Liver (tissue), 8 donors: ENCODE measurements at regions not wholly inside any gene's neighbourhood (a gene's known extent, or its start where the extent isn't known, plus 50 kb on each side); places are given as distances from the start of the nearest gene placed in this dataset.

Experiments used
- DNase-seq: peaks from one replicate; pipeline ENCODE4 v3.0.0-alpha.2; 2017; ENCODE audit warnings: low spot score
- H3K27ac ChIP-seq, 2 donors: one replicate each; pipeline ENCODE4 v1.7.0; 2013; ENCODE audit warnings: inconsistent platforms in 2 of 2, low read length in 2 of 2, control low read depth in 1 of 2, low read depth in 1 of 2, mild to moderate bottlenecking in 1 of 2
- H3K27me3 ChIP-seq, 4 donors: one replicate each; pipeline versions ENCODE4 v1.6.1 to v1.7.0; 2013; ENCODE audit warnings: low read length in 3 of 4, inconsistent platforms in 1 of 4, mild to moderate bottlenecking in 1 of 4, moderate library complexity in 1 of 4; ENCODE audit not compliant: control insufficient read depth in 4 of 4, insufficient read depth in 4 of 4
- H3K36me3 ChIP-seq, 4 donors: one replicate each; pipeline versions ENCODE4 v1.6.1 to v1.7.0; 2013; ENCODE audit warnings: low read length in 3 of 4, mild to moderate bottlenecking in 3 of 4, low read depth in 1 of 4, moderate library complexity in 1 of 4; ENCODE audit not compliant: control insufficient read depth in 4 of 4, insufficient read depth in 3 of 4
- H3K4me1 ChIP-seq, 4 donors: one replicate each; pipeline versions ENCODE4 v1.6.1 to v1.7.0; 2013; ENCODE audit warnings: low read length in 3 of 4, mild to moderate bottlenecking in 3 of 4, moderate library complexity in 1 of 4; ENCODE audit not compliant: control insufficient read depth in 4 of 4, insufficient read depth in 4 of 4
- H3K4me3 ChIP-seq, 3 donors: one replicate each; pipeline versions ENCODE4 v1.6.1 to v1.7.0; 2013; ENCODE audit warnings: low read length in 3 of 3, control low read depth in 1 of 3, low read depth in 1 of 3, mild to moderate bottlenecking in 1 of 3
- H3K9ac ChIP-seq, 2 donors: one replicate each; pipeline ENCODE4 v1.7.0; 2013; ENCODE audit warnings: low read length in 2 of 2, mild to moderate bottlenecking in 2 of 2, moderate library complexity in 2 of 2, control low read depth in 1 of 2, low read depth in 1 of 2
- H3K9me3 ChIP-seq, 4 donors: one replicate each; pipeline versions ENCODE4 v1.6.1 to v1.7.0; 2013; ENCODE audit warnings: low read length in 3 of 4; ENCODE audit not compliant: control insufficient read depth in 4 of 4
- EGR1 ChIP-seq, 2 donors: IDR thresholded peaks; 2 replicates each; pipeline ENCODE4 v1.6.1; 2016 to 2018; ENCODE audit warnings: antibody characterized with exemption in 2 of 2, low read depth in 2 of 2
- FOXA1 ChIP-seq: IDR thresholded peaks from 2 replicates; pipeline ENCODE4 v1.6.1; 2016; ENCODE audit warnings: antibody characterized with exemption
- FOXA2 ChIP-seq: IDR thresholded peaks from 2 replicates; pipeline ENCODE4 v1.6.1; 2016; ENCODE audit warnings: antibody characterized with exemption
- GABPA ChIP-seq, 2 donors: IDR thresholded peaks in 1 of 2; conservative IDR thresholded peaks in 1 of 2; 2 replicates each; pipeline ENCODE4 v1.6.1; 2016; ENCODE audit warnings: antibody characterized with exemption in 2 of 2, mild to moderate bottlenecking in 1 of 2, moderate library complexity in 1 of 2
- HNF4A ChIP-seq, 2 donors: conservative IDR thresholded peaks; 2 replicates each; pipeline ENCODE4 v1.6.1; 2016; ENCODE audit warnings: antibody characterized with exemption in 2 of 2, mild to moderate bottlenecking in 2 of 2
- HNF4G ChIP-seq: IDR thresholded peaks from 2 replicates; pipeline ENCODE4 v1.6.1; 2016; ENCODE audit warnings: antibody characterized with exemption
- JUND ChIP-seq, 2 donors: IDR thresholded peaks; 2 replicates each; pipeline ENCODE4 v1.6.1; 2016; ENCODE audit warnings: antibody characterized with exemption in 2 of 2
- NR2F2 ChIP-seq: IDR thresholded peaks from 2 replicates; pipeline ENCODE4 v1.6.1; 2016; ENCODE audit warnings: antibody characterized with exemption
- RAD21 ChIP-seq, 2 donors: IDR thresholded peaks; 2 replicates each; pipeline ENCODE4 v1.6.1; 2016; ENCODE audit warnings: antibody characterized with exemption in 2 of 2, mild to moderate bottlenecking in 2 of 2
- RXRA ChIP-seq, 2 donors: IDR thresholded peaks; 2 replicates each; pipeline ENCODE4 v1.6.1; 2017 to 2018; ENCODE audit warnings: antibody characterized with exemption in 2 of 2, mild to moderate bottlenecking in 1 of 2
- SP1 ChIP-seq: IDR thresholded peaks from 2 replicates; pipeline ENCODE4 v1.6.1; 2018; ENCODE audit warnings: antibody characterized with exemption, mild to moderate bottlenecking
- TAF1 ChIP-seq: conservative IDR thresholded peaks from 2 replicates; pipeline ENCODE4 v1.6.1; 2016; ENCODE audit warnings: antibody characterized with exemption, mild to moderate bottlenecking
- YY1 ChIP-seq: IDR thresholded peaks from 2 replicates; pipeline ENCODE4 v1.6.1; 2016; ENCODE audit warnings: antibody characterized with exemption, mild to moderate bottlenecking
- WGBS: extraction: QIAGEN DNeasy Blood & Tissue Kit; methylation state at CpG from one replicate; pipeline ENCODE4 v1.1.7; 2013; 5-methylcytosine and 5-hydroxymethylcytosine counted together
- TF ChIP-seq, protein P1 (sequence below): IDR thresholded peaks from 2 replicates; pipeline ENCODE4 v1.6.1; 2016; ENCODE audit warnings: antibody characterized with exemption
- TF ChIP-seq, protein P2 (sequence below): IDR thresholded peaks from 2 replicates; pipeline ENCODE4 v1.6.1; 2016; ENCODE audit warnings: antibody characterized with exemption
- TF ChIP-seq, protein P3 (sequence below): IDR thresholded peaks from 2 replicates; pipeline ENCODE4 v1.6.1; 2016; ENCODE audit warnings: antibody characterized with exemption
- TF ChIP-seq, protein P4 (sequence below): fragments of 150-350 bp; IDR thresholded peaks from 2 replicates; pipeline ENCODE4 v1.5.1; 2017; ENCODE audit warnings: improper control_type of control experiment, low read depth, low read length; ENCODE audit not compliant: missing input control
- TF ChIP-seq, protein P5 (sequence below): IDR thresholded peaks from 2 replicates; pipeline ENCODE4 v1.6.1; 2016; ENCODE audit warnings: antibody characterized with exemption, mild to moderate bottlenecking
- donor health status: healthy.
- donor health status: healthy.
- donor health status: healthy.
- donor health status: healthy.
- donor health status: healthy.

DNA sequence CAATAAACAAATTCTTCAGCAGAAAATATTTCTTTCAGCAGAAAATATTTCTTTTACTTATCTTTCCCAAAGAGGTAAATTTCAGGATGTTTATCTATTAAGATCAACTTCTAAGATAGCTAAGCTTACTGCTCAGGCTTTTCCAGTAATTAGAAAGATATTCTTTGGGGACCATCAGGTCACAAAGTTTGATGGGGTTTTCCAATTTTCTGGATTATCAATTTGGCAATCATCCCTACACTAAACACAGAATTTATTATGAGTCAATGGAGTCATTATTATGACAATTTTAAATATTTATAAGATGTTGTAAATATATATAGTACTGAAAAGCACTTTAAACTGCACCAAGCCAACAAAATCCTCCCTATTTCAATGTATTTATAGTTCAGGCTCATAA is 137.6 kb downstream of the AKAP11 start:
- TF ChIP-seq, protein P1, sequence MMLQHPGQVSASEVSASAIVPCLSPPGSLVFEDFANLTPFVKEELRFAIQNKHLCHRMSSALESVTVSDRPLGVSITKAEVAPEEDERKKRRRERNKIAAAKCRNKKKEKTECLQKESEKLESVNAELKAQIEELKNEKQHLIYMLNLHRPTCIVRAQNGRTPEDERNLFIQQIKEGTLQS: no peak
- H3K4me1 ChIP-seq: no peaks in the 10 kb centered on the region
- no peak overlapping the region for H3K9ac ChIP-seq
- H3K9me3 ChIP-seq: no peaks in the 10 kb centered on the region
- H3K36me3 ChIP-seq: no peaks in the 10 kb centered on the region
- no peak overlapping the region for H3K4me3 ChIP-seq
- no peak for DNase-seq
- no peaks in the 10 kb centered on the region for H3K27me3 ChIP-seq
- no peak overlapping the region for H3K27ac ChIP-seq

DNA sequence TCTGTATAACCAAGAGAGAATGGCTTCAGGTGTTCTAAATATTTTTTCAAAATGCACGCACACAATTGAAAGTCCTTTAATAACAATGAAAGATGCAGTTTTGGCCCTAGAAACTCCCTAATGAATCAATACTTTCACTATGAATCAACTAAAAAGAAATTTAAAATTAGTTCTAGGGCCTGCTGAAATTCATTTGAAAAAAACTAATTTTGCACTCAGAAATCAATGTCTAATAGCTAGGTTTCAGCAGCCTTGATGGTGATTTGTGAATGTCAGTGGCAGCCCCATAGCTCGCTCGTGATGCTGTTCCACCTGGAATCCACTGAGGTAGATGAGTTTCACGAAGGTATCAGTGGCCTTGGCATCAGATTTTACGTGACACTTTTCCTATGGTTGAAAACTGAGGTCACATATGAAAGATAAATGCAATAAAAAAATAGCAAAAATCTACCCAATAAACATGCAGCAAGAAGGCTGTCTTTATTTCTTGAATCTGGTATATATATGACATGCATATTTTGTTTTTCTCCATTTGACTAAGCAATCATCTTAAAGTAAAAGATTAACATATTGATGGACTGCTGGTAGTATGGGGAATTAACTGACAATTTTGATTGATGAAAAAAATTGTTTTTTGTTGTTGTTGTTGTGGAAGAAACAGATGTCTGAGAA is 141.0 kb downstream of the AKAP11 start:
- TF ChIP-seq, protein P2, sequence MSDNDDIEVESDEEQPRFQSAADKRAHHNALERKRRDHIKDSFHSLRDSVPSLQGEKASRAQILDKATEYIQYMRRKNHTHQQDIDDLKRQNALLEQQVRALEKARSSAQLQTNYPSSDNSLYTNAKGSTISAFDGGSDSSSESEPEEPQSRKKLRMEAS: no peak
- TF ChIP-seq, protein P3, sequence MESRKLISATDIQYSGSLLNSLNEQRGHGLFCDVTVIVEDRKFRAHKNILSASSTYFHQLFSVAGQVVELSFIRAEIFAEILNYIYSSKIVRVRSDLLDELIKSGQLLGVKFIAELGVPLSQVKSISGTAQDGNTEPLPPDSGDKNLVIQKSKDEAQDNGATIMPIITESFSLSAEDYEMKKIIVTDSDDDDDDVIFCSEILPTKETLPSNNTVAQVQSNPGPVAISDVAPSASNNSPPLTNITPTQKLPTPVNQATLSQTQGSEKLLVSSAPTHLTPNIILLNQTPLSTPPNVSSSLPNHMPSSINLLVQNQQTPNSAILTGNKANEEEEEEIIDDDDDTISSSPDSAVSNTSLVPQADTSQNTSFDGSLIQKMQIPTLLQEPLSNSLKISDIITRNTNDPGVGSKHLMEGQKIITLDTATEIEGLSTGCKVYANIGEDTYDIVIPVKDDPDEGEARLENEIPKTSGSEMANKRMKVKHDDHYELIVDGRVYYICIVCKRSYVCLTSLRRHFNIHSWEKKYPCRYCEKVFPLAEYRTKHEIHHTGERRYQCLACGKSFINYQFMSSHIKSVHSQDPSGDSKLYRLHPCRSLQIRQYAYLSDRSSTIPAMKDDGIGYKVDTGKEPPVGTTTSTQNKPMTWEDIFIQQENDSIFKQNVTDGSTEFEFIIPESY: no peak
- TF ChIP-seq SP1: no peak
- no peak for TF ChIP-seq TAF1
- TF ChIP-seq FOXA2: no peak
- no peak for TF ChIP-seq HNF4A (conservative IDR thresholded peaks at IDR 0.05)
- TF ChIP-seq YY1: no peak
- TF ChIP-seq RXRA (IDR thresholded peaks at IDR 0.05): no peak
- TF ChIP-seq, protein P4, sequence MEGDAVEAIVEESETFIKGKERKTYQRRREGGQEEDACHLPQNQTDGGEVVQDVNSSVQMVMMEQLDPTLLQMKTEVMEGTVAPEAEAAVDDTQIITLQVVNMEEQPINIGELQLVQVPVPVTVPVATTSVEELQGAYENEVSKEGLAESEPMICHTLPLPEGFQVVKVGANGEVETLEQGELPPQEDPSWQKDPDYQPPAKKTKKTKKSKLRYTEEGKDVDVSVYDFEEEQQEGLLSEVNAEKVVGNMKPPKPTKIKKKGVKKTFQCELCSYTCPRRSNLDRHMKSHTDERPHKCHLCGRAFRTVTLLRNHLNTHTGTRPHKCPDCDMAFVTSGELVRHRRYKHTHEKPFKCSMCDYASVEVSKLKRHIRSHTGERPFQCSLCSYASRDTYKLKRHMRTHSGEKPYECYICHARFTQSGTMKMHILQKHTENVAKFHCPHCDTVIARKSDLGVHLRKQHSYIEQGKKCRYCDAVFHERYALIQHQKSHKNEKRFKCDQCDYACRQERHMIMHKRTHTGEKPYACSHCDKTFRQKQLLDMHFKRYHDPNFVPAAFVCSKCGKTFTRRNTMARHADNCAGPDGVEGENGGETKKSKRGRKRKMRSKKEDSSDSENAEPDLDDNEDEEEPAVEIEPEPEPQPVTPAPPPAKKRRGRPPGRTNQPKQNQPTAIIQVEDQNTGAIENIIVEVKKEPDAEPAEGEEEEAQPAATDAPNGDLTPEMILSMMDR: no peak
- TF ChIP-seq HNF4G: no peak
- TF ChIP-seq RAD21 (IDR thresholded peaks at IDR 0.05): no peak
- TF ChIP-seq FOXA1: no peak
- TF ChIP-seq, protein P5, sequence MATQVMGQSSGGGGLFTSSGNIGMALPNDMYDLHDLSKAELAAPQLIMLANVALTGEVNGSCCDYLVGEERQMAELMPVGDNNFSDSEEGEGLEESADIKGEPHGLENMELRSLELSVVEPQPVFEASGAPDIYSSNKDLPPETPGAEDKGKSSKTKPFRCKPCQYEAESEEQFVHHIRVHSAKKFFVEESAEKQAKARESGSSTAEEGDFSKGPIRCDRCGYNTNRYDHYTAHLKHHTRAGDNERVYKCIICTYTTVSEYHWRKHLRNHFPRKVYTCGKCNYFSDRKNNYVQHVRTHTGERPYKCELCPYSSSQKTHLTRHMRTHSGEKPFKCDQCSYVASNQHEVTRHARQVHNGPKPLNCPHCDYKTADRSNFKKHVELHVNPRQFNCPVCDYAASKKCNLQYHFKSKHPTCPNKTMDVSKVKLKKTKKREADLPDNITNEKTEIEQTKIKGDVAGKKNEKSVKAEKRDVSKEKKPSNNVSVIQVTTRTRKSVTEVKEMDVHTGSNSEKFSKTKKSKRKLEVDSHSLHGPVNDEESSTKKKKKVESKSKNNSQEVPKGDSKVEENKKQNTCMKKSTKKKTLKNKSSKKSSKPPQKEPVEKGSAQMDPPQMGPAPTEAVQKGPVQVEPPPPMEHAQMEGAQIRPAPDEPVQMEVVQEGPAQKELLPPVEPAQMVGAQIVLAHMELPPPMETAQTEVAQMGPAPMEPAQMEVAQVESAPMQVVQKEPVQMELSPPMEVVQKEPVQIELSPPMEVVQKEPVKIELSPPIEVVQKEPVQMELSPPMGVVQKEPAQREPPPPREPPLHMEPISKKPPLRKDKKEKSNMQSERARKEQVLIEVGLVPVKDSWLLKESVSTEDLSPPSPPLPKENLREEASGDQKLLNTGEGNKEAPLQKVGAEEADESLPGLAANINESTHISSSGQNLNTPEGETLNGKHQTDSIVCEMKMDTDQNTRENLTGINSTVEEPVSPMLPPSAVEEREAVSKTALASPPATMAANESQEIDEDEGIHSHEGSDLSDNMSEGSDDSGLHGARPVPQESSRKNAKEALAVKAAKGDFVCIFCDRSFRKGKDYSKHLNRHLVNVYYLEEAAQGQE: no peak
- no peak for TF ChIP-seq EGR1 (IDR thresholded peaks at IDR 0.05; ENCODE audit: low read depth in 2 of 2)
- no peak for TF ChIP-seq GABPA (IDR thresholded peaks at IDR 0.05 in 1 of 2, conservative IDR thresholded peaks at IDR 0.05 in 1 of 2)
- TF ChIP-seq JUND (IDR thresholded peaks at IDR 0.05): no peak
- no peak for TF ChIP-seq NR2F2
- 96% methylated on average over 5 of the region's 5 CpGs for WGBS
- Histone ChIP-seq H3K27me3 (no peaks in the 10 kb centered on the region), H3K9ac (no peak overlapping the region), H3K36me3 (no peaks in the 10 kb centered on the region), H3K9me3 (no peaks in the 10 kb centered on the region), H3K27ac (no peak overlapping the region), H3K4me3 (no peak overlapping the region), H3K4me1 (peaks cover 0 to 6% (median 2%) of the 10 kb centered on the region in 4 donors)
- no peak for DNase-seq
